NCI-H1048 (cell line): ENCODE measurements at regions not wholly inside any gene's neighbourhood (a gene's known extent, or its start where the extent isn't known, plus 50 kb on each side); places are given as distances from the start of the nearest gene placed in this dataset.
"Not testable (repeated sequence)": the region's sequence is repeated elsewhere in the genome, so short reads cannot be mapped to it uniquely, and the experiment has no call there.

Experiments
- DNase-seq: peaks from one replicate; lab custom pipeline; 2025; lab: John Stamatoyannopoulos, UW

DNA sequence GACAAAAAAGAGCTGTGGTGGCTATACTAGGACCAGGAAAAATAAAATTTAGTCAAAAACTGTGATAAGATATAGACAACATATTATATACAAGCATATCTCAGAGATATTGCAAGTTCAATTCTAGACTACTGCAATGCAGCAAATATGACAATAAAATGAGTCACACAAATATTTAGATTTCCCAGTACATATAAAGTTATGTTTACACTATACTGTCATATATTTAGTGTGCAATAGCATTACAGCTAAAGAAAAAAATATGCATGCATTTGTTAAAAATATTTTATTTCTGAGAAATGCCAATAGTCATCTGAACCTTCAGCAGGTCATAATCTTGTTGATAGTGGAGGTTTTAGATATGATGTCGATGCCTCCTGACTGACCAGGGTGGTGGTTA is 72.1 kb downstream of the AKR1C4 start:
- no peak for DNase-seq

DNA sequence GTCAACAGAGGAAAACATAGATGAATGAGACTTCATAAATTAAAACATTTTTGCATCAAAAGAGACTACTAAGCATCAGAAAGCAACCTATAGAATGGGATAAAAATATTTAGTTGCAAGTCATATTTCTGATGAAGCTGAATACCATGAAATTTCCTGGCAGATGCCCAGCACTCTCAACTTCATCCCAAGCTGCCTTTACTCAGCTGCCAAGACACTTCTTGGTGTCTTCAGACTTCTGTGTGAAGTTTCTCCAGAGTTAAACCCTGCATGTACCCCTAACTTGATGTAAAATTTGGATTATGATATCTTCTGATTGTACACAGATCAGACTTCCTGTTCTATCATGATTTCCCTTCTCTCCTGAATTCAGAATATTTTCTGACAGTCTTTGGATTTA is 73.2 kb downstream of the AKR1C4 start:
- no peak for DNase-seq

DNA sequence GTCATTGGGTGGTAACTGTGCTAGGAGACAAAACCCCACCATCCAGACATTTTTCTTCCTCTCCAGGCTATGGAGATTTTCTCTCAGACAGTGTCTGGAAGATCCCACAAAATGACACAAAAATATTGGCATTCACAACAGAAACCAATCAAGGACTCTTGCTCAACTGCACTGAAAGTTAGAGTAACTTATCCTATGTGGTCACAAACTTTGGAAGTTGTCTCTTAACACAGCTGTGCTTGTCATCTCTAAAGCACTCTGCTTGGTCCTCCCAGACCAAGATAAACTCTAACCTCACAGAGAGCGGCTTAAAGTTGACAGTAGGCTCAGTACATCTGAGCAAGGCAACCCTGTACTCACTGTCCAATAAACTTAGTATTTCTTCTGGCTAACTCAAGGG is 74.9 kb downstream of the AKR1C4 start:
- no peak for DNase-seq

DNA sequence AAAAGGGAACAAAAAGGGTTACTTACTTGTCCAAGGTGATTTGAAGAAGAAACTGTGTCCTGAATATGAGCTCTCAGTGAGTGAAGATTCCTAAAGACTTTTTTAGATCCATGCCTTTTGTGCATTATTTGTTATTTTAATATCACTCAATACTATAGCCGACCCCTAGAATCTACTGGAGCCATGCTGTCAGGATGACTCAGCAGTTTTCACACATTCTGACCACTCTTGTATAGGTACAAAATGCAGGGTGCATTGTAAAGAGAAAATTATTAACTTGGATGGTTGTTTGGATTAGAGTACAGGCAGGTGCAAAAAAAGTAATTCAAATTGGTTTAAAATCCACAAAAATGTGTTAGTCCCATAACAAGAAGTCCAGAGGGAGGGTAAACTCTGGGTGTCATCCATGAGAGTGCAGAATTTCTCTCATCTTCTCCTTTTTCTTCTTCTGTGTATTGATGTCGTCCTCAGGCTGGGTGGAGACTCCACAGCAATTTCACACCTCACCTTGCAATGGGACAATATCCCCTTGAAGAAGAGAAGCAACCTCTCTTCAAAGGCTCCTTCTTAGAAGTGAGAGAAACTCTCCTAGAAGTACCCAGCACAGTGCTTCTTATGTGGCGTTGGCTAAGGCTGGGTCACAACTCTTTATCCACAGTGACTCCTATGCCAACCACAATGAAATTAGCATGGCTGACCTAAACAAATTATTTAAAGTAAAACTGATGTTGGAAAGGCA is 75.6 kb downstream of the AKR1C4 start:
- no peak for DNase-seq

DNA sequence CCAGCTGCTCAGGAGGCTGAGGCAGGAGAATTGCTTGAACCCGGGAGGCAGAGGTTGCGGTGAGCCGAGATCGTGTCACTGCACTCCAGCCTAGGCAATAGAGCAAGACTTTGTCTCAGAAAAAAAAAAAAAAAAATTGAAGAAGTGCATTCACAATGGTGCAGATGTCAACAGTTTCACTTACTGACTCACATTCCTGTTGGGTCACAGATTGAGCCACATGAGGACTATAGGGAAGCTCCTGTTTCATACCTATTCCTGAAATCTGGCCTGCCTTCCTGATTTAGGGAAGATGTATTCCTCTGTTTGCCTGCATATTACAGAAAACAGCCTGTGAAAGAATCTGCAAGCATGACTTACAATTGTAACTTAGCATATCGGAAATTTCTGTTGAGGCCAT is 78.2 kb downstream of the AKR1C4 start:
- no peak for DNase-seq

DNA sequence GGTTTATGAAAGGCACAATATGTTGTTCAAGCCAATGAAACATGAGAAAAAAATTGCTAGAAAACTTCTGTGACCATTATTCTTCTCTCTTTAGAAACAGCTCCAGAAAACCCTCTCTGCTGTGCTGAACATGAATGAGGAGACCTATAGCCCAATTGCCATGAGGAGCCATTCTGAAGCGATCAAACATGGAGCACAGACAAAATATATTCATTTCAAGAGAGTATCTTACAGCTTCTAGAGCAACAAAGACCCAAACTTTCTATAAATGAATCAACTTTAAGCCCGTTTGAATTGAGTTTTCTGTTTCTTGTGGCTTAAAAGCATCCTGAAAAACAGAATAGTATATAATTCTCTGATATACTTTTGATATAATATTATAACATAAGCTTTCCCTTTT is 83.4 kb upstream of the UCN3 start:
- no peak for DNase-seq

DNA sequence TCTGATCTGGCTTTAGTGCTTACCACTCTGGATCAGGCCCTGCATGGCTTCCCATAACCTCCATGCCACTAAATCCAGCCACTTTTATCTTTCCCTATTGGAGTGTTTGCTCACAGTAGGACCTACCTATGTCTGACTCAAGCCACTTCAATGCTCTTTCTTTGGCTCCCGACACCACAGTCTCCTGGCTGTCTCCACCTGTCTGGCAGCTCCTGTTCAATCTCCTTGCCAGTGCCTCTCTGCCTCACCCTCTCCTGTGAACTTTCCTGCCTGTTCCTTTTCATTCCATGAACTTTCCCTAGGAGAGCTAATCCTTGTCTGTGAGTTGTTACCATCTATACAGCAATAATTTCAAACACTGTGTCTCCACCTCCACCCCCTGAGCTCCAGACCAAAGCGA is 82.6 kb upstream of the UCN3 start:
- no peak for DNase-seq

DNA sequence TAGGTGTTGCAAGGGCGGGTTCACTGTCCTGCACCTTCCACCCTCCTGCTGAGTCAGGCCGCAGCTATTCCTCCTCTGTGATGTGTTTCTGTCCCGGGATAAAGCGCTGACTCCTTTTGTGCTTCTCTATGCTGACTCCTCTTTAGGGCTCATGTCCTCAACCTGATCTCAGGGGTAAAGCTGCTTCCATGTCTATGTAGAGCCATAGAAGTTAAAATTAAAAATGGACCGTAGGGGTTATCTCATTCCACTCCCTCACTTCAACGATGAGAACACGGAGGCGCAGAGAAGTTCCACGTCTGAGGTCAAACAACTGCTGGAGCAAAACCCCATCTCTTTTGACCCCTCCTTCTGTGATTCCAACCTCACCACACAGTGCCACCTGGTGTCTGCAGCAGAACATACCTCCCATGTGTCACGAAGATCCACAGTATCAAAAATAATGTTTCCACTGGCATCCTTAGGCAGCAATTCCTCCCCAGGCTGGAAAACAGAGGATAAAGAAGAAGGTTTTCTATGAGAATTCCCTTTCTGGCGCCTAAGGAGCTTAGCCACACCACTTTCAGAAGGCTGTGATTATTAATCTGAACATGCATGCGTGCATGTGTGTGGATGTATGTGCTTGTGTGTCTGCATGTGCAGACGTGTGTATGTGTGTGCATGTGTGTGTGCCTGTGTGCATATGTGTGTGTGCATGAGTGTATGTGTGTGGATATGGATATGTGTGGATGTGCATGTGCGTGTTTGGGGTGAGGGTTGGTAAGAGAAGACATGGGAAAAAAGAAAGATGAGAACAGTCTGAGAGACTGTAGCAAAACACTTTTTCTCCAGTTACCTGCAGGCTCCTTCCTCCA is 81.2 kb upstream of the UCN3 start:
- DNase-seq, result peak; percentile 32

DNA sequence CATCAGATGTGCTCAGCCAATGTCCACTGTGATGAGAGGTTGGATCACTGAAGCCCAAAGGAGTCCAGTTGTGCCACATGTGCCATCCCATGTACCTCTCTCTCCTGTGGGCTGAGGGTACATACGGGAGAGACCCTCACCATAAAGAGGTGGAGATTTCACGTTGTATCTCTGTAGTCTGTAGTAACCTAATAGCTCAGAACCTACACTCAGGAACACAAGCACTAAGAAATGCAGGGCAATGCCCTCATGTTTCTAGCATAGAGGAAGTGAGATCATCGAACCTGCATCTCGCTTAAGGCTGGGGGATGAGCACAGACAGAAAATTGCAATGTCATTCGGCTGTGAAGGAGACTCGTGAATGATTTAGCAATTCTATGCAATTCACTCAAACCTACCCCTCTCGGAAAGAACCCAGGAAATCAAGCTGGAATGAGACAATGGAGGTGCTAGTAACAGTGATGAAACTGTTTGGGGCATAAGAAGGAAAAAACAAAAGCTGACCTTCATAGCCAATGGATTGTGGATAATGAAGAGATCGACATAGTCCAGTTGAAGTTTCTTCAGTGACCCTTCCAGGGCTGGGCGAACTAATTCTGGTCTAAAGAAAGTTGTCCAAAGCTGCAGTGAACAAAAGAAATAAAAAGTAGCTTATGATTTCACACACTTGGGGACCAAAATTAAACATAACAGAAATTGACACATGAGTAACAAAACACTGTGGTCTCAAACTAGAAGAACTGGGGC is 80.3 kb upstream of the UCN3 start:
- DNase-seq, result no peak

DNA sequence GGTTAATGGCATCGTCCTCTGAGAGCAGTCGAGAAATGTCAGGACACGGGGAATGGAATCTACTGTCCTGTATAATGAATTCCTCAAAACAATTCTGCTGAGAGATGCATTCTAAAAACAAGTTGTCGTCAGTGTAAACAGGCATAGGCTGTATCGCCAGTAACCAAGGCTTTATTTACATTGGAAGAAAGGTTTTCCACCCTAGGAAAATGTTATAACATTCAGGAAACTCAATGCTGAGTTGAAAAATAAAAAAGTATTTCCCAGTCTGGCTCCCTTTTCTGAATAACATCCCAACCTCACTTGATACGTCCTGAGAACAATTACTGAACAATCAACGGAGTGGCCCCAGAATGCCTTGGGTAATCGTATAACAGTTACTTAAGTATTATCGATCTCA is 79.6 kb upstream of the UCN3 start:
- DNase-seq, result no peak

DNA sequence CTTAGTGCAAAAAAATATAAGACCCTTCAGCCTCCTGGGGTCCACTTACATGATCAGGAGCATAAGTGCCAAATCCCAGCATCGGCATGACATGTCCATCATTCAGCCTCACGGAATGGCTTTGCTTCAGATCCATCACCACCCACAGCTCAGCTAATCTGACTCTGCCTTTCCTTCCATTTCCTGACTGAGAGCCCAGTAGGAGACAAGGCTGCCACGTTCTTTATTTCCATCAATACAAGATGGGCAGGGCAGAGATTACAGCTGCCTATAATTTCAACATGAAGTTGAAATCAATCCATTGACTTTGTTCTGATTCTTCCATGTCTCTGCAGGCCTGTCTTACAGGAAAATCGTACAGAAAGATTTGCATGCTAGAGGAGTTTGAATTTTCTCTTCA is 76.4 kb upstream of the UCN3 start:
- no peak for DNase-seq

DNA sequence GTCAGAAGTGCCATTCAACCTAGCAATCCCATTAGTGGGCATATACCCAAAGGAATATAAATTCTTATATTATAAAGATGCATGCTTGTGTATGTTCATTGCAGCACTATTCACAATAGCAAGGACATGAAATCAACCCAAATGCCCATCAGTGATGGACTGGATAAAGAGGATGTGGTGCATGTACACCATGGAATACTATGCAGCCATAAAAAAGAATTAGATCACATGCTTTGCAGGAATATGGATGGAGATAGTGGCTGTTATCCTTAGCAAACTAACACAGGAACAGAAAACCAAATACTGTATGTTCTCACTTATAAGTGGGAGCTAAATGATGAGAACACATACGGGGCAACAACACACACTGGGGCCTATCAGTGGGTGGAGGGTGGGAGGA is 75.5 kb upstream of the UCN3 start:
- DNase-seq, result not testable (repeated sequence)

DNA sequence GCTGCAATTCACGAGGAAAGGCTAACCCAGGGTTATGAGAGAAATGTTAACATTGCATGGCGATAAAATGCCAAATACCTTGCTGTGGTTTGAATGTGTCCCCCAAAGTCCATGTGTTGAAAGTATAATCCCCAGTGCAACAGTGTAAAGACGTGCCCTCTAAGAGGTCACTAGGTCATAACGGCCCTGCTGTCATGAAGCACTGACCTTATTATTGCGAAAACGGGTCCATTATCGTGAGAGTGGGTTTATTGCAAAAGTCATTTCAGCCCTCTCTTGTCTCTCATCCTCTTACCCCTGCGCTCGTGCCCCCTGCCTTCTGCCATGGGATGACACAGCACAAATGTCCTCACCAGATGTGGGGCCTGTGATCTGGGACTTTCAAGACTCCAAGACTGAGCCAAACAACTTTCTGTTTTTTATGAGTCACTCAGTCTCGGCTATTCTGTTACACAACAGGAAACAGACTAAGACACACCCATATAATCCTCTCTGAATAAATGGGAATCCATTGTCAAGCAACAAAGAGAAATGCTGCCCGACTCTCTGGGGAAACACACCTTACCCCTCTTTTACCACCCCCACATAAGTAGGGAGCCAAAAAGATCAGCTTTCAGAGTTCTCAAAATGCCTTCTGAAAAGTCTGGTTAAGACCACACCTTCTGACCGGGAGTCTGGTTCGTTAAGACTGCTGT is 73.1 kb upstream of the UCN3 start:
- DNase-seq, result no peak

DNA sequence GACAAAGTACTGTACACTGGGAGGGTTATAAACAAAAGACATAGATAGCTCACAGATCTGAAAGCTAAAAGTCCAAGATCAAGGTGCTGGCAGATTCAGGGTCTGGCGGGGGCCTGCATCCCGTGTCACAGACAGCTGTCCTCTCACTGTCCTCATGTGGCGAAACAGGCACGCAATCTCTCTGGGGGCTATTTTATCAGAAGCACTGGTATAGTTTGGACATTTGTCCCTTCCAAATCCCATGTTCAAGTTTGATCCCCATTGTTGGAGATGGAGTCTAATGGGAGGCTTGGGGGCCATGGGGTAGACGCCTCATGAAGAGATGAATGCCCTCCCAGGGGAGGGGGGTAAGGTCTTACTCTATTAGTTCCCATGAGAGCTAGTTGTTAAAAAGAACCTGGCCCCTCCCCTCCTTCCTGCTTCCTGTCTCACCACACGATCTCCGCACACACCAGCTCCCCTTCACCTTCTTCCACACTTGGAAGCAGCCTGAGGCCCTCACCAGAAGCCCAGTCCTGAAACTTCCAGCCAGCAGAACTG is 72.5 kb upstream of the UCN3 start:
- no peak for DNase-seq

DNA sequence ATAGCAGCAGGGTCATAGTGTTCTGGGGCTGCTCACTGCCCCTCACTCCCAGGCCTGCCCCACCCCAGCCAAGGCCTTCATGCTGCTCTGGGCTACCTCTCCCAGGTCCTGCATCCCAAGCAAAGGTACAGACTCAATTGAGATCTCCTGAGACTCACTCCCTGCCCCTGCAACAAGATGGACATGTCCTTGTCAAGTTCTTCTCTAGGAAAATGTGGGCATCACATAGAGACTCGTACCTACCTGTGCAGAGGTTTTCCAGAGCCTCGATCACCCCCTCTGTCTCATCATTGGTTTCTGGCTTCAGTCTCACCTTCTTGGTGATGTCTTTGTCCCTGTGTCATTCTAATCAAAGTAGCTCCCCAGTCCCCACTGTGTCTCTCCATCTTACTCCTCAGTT is 71.8 kb upstream of the UCN3 start:
- not testable (repeated sequence) for DNase-seq

DNA sequence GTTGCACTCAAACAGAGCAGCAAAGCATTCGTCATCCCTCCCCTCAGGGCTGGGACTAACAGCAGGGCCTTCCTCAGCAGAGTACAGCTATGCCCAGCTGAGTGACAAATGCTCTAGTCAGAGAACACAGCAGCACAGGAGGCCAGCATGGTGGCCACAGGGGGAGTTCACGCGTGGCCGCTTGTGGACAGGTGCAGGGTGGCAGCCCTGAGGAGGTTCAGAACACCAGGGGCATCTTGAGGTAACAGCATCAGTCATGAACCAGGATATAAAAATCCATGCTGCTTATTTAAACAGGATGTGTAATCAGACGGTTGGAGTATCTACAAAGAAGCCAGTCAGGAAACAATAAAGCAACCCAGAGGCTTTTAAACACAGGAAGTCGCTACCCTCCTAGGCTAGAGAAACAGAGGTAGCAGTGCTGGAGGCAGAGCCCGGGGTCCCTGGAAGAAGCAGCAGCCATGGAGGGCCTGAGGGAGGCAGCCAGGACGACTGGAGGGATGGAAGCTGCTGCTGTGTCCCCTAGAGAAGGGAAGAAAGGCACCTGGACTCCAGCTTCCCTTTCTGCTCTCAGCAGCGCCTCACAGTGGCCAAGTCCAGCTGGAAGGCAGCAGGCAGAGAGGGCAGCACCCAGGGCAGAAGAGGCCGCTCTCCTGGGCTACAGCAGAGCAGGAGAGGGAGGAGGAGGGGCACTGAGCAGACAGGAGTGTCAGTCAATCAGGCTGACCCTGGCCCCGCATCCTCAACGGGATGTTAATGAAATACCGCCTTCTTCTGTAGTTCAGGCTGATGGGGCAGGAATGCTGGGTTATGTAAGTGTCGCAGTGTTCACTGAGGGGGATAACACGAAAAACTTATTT is 70.8 kb upstream of the UCN3 start:
- DNase-seq, result no peak

DNA sequence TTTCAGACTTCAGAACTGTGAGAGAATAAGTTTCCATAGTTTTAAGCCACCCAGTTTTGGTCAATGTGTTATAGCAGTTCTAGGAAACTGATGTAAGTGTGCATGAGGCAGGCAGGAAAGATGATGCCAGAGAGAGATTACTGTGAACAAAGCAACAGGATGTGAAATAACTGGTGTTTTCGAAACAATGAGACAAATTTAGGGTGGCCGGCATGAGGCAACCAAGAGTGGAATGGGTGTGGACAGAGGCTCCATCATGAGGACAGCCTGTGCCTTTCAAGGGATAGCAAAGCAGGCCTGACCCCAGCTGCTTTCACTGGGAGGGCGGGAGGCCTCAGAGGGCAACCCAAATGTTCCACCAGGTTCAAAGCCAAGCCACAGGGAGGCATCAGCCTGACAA is 67.3 kb upstream of the UCN3 start:
- DNase-seq, result no peak

DNA sequence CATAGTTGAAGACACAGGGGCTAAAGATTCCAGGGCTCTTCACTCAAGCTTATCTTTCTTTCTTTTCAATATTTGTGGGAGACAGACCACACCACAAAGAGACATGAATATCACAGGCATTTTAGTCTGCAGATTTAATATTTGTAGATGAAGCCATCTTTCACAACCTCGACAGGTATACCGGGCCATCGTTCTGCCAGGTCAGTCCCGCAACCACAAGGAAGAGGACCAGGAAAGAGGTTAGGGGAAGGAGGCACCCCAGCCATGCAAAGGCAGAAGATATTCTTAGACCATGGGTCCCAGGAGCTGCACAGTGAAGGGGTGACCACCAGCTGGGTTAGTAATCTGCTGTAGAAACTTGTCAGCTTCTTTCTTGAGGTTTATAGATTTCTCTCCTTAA is 66.8 kb upstream of the UCN3 start:
- no peak for DNase-seq

DNA sequence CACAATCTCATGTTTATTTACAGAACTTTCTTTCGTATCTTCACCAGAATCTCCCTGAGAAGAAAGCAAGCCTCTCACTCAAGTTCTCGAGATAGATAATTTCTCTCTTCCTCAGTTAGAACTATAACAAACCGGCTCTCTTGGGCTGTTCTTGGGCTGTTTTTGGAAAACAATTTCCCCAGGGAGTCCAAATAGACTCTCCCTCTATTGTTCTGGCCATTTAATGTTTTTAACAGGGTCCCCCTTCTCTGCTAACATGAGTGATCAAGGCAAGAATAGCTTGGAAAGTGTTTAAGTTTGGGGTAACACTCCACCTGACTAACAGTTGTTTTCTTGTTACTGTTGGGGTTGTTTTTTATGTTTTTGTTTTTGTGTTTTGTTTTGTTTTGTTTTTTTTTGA is 64.8 kb upstream of the UCN3 start:
- DNase-seq, result no peak

DNA sequence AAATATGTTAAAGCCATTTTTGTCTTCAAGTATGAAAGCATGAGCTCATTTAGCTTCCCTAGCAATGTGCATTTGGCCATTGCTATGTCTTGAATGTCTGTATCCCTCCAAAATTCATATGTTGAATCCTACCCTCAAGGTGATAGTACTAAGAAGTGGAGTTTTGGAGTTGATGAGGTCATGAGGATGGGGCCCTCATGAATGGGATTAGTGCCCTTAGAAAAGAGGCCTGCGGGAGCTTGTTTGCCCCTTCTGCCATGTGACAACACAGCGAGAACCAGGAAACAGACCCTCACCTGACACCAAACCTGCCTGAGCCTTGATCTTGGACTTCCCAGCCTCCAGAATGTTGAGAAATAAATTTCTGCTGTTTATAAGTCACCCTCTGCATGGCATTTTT is 61.3 kb upstream of the UCN3 start:
- no peak for DNase-seq

DNA sequence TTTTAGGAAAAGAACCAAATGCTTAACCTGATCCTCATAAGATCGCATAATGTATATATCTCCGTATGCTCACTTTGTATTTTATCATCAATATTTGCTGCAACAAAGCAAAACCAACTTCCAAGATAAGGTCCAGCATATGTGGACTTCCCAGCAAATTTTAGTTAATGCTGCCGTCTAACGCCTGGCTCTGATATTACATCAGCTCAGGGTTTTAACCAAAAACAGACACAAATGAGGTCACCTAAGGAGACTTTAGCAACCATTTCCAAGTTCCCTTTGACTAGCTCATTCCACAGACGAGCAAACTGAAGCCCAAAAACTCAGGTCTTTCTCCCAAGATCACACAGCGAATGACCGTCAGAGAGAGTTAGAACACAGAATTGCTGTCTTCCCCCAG is 59.4 kb upstream of the UCN3 start:
- DNase-seq, result no peak
